ENCODE measurements at regions not wholly inside any gene's neighbourhood (a gene's known extent, or its start where the extent isn't known, plus 50 kb on each side); places are given as distances from the start of the nearest gene placed in this dataset.

DNA sequence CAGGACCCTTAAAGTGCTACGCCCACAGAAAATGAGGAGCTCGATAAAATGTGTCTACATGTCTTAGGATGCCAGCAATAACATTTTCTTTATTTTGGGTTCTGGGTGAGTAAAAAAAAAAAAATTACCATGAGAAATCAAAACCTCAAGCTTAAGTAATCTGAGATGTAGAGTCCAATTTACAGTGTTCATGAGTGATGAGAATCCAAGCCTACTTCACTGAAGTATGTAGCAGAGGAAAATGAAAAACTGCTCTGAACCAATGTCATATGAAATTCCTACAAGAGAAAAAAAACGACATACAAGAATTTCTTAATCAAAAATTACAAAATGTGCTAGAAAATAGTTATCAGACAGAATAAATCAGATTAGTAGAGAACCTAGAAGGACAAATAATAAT is 274.4 kb downstream of the HTR7 start:
- DNase-seq (ENCODE audit: extremely low read depth in 1 of 11, low read depth in 9 of 11, low spot score in 4 of 11): no peak

DNA sequence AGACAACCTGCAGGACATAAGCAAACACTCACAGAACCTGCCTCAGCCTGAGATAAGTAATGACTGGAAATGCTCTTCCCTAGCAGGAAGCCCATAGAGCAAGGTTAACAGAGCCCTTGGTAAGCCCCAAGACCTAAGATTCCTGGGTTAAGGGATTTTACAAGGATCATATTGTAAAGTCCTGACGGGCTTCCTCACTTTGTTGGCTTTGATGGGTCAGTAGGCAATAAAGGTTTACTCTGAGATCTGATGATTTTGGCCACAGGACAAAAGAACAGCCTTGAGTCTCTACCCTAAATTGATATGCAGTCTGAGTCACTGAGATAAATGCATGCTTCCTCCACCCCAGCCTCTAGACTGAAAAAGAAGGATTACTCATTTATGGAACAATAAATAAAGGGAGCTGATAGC is 270.8 kb downstream of the HTR7 start:
- no peak for DNase-seq (ENCODE audit: extremely low read depth in 1 of 11, low read depth in 9 of 11, low spot score in 4 of 11)

DNA sequence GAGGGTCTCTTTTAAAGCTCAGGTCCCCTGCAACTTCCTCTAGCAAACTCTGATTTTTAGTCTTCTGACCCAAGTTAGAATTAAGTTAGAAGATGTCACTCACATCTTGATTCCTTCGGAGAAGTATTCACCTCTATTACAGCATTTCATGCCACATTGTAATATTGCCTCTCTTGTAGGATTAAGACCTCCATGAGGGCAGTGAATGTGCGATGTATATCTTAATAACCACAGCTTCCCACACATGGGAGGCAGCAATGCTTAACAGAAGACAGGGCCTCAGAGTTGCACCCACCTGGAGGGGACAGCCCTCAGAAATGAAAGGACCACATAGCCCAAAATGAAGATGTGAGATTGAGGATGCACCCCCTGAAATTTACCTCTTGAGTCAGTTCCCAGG is 270.3 kb downstream of the HTR7 start:
- DNase-seq (ENCODE audit: extremely low read depth in 1 of 11, low read depth in 9 of 11, low spot score in 4 of 11): no peak

GRCh38 chr10:90588222-90588621 is 269.6 kb downstream of the HTR7 start:
- no peak for DNase-seq (ENCODE audit: extremely low read depth in 1 of 11, low read depth in 9 of 11, low spot score in 4 of 11)

DNA sequence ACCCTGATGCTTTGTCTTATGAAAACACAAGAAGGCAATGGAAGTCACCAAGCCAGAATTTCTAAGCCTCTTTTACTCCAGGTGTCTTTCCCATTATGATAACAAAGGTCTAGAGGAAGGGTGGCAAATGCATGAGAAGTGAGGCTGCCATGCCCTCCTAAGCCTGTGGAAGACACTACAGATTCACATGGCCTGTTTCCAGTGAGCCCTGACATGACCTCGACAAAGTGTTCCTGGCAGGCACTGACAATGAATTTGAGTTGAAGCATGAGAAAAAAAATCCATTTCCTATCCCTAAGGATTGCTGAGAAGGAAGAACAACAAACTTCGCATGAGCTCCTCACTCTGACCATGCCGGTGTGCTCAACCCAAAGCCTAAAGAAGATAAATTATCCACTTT is 268.0 kb downstream of the HTR7 start:
- DNase-seq (ENCODE audit: extremely low read depth in 1 of 11, low read depth in 9 of 11, low spot score in 4 of 11): no peak

DNA sequence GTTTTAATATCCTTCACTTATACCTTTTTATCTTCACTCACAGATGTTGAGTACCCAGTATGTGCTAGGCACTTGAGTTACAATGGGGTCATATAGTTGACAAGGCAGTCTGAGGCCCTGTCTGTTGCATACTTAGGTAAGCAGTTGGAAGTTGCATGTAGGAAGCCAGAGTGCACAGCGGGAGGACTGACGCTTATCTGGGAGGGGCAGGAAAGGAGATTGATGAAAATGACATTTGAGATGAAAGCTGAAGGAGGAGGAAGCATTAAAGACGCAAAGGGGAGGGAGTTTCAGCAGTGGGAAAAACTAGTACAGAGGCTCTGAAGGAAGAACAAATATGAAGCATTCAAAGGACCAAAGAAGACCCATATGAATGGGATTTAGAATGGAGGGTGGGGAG is 266.2 kb downstream of the HTR7 start:
- no peak for DNase-seq (ENCODE audit: extremely low read depth in 1 of 11, low read depth in 9 of 11, low spot score in 4 of 11)

DNA sequence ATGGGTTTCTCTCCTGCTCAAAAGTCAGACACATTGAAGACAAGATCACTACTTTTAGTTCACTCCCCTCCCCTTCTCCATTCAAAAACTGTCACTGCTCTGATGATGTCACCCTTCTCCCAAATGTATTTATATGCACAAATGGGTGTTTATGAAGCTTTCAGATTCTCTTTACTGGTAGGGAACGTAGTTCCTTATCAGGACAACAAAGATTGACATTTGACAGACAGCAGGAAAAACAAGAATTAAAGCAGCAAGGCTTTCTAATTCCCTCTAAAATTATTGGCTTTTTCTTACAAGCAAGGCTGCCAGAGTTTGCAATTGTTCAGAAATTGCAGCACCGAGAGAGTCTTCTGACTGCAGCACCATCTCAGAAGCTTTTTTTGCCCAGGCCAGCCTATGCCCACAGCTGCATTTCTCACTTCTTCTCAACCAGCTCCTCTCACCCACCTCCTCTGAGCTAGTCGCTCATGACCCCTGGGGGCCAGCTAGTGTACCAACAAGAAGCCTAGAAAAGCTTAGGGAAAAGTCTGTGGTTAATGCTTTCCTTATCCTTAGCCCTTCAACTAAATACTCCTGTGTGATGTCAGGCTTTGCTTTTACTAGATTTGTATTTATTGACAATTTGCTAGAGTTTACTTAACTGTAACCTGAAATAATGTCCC is 265.1 kb downstream of the HTR7 start:
- DNase-seq (ENCODE audit: extremely low read depth in 1 of 11, low read depth in 9 of 11, low spot score in 4 of 11): peak in 8 of 11 donors; percentile 22 to 46 (median 26)

DNA sequence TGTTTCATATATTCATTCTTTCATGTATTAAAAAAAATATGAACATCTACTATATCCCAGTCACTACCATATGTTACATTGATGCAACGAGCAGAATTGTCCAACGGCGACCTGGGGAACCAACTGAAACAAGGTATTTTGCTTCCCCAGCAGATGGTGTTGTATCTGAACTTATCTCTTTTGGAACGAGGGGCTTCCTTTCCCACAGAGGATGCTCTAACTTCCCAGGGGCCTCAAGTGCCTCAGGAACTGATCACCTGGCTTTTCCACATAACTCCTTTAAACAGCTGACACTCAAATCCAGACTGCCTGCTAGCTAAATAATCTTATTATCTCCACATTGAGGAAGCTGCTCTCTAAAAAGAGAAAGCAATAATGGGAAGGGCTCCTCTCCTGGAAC is 259.3 kb downstream of the HTR7 start:
- no peak for DNase-seq (ENCODE audit: extremely low read depth in 1 of 11, low read depth in 9 of 11, low spot score in 4 of 11)

DNA sequence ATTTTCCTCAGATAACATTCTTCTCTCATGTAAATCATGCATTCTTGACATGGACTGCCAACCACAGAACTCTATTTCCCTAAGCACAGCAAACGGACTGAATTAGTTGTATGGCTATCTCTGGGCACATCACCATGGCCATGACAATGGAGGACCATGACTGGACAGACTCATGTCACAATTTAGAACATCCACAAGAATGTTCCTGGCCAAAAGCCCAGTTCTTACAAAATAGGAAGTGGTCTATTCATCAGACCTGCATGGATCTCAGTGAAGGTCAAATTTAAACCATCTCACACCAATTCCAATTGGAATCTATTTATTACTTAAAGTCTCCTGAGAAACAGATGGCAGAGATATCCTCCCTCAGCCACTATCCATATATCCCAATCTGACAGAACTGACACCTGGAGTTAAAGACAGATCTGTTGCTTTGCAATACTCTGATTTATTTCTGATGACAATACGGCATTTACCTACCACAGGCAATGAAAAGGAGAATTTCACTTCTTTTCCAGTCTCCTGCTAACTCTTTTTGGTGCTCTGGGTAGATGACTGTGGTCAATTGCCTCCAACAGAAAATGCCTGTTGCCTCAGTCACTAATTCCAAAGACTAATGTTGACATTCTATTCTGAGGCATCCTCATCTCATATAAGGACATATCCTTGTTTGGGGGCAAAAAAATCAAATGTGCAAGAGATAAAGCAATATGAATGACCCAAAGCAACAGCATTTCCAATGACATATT is 254.8 kb downstream of the HTR7 start:
- DNase-seq (ENCODE audit: extremely low read depth in 1 of 11, low read depth in 9 of 11, low spot score in 4 of 11): no peak

DNA sequence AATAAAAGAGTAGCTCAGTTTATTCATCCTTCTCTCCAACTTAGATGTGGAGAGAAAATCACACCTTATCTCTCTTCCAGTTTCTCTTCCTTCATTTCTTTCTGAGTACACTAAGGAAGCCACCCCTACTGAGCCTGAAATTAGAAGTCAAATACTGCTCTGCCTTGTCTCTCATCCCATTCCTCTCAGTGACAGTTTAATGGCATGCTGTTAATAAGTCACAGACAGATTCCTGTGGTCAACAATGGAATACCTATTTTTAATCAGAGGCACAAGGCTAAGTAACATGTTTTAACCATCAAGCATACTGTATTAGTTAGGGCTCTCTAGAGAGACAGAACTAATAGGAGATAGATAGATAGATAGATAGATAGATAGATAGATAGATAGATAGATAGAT is 253.2 kb downstream of the HTR7 start:
- DNase-seq (ENCODE audit: extremely low read depth in 1 of 11, low read depth in 9 of 11, low spot score in 4 of 11): peak in 1 of 11 donors; percentile 24

DNA sequence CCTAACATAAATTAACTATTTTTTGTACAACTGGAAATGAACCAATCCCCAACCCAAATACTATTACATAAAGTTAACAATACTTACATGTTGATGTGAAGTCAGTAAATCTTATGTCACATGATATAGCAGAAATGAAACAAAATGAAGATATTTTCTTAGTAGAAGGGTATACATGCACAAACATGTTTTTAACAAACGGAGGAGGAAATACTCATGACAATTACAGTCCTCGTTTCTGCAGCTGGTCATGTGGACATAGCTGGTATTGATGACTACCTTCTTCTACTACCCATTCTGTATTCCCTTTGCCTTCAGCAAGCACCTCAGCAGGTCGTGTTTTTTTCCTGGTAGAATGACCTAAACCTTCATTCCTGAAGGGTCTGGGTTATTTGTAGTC is 252.3 kb downstream of the HTR7 start:
- no peak for DNase-seq (ENCODE audit: extremely low read depth in 1 of 11, low read depth in 9 of 11, low spot score in 4 of 11)

DNA sequence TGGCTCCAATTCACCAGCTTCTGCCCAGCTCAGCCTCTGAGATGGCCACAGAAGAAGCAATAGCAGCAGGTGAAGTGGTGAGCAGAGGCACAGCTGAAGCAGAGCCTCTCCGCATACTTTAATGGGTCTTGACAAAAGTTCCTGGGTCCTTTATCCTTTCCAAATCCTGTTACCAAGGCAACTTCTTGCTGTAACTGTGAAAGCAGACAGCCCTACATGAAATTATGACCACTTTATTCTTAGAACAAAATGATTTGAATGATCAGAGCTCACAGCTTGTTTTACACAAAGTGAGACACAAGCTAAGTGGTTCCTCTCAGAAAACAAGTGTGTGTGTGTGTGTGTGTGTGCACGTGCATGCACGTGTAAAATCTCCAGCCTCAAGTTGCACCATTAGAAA is 245.6 kb downstream of the HTR7 start:
- DNase-seq (ENCODE audit: extremely low read depth in 1 of 11, low read depth in 9 of 11, low spot score in 4 of 11): no peak

DNA sequence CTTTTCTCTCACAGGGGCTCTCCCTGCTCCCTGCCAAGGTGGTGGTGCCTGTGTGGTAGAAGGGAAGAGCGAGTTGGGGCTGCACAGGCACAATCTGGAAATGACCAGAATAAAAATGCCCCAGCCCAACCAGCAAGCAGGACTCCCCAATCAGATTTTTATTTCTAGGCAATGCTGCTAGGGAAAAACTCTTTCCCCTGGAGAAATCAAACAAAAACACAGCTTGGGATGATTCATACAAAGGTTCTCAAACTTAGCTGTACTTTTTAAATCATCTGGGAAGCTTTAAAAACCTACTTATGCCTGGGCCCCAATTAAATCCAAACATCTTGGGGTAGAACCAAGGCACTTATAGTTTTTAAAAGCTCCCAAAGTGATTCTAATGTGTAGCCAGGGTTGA is 243.2 kb downstream of the HTR7 start:
- DNase-seq (ENCODE audit: extremely low read depth in 1 of 11, low read depth in 9 of 11, low spot score in 4 of 11): no peak

DNA sequence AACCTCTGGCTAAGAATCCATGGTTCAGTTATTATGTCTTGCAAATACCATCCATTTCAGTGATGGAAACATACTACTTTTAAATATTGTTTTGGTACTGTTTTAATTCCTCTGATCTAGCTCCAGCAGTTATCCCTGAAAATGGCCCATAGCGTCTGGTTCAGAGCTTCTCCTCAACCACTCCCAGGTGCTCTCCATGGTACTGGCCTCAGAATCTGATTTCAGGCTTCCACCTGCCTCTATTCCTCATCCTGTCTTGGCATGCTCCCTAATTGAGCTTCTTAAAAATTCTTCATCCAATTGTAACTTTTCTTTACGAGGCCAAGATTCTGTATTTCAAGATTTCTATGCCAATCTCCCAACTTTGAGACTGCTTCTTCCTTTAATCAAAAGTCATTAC is 236.3 kb downstream of the HTR7 start:
- peak in 8 of 11 donors; percentile 3 to 25 (median 10) for DNase-seq (ENCODE audit: extremely low read depth in 1 of 11, low read depth in 9 of 11, low spot score in 4 of 11)

DNA sequence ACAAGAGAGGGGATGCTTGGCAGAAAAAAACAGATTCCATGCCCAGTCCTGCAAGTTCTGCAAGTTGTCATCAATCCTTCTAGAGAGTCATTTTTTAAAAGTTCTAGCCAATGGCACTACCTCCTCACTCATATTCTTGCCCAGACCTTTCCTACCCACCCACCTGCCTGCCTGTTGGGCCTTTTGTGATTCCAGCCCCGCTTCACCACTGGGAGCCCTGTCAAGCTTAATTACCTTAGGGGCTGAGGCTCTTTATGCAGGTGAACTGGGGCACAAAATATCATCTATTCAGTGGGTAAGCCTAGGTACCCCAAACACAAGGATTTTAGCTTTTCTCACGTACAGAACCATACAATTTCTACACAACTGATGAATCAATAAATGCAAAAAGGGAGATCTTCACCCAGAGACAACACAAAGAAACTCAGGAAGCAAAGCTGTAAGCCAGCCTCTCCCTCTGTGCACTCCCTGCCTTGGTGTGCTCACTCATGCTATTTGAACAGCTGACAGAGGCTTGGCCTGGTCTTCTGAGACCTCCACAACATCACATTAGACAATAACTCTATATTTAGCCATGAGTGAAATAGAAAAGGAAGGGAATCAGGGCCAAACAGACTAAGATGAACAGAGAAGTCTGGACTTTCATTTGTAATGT is 222.6 kb downstream of the HTR7 start:
- no peak for DNase-seq (ENCODE audit: extremely low read depth in 1 of 11, low read depth in 9 of 11, low spot score in 4 of 11)

- no peak for DNase-seq (ENCODE audit: extremely low read depth in 1 of 11, low read depth in 9 of 11, low spot score in 4 of 11)
These were observed 217.1 kb downstream of the HTR7 start for GRCh38 chr10:90640756-90641155.

GRCh38 chr10:90641731-90642130 is 216.1 kb downstream of the HTR7 start:
- DNase-seq (ENCODE audit: extremely low read depth in 1 of 11, low read depth in 9 of 11, low spot score in 4 of 11): no peak

DNA sequence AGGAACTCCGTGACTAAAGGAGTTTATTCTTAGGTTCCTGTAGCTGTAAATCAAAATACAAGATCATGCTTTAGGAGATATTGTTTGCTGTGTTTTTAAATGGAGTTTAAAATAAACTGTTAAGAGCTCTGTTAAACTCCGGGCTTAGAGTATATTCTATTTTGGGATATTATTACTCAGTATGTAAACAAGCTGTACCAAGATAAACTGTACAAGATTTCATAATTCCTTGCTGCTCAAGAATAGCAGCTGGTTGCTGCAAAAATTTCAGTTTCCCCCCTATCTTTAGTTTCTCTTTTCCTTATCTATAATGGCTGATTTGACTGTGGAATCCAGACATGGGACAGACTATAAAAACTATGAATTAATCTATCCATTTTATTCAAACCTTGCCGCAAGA is 215.7 kb downstream of the HTR7 start:
- DNase-seq (ENCODE audit: extremely low read depth in 1 of 11, low read depth in 9 of 11, low spot score in 4 of 11): no peak

GRCh38 chr10:90642650-90643049 is 215.2 kb downstream of the HTR7 start:
- no peak for DNase-seq (ENCODE audit: extremely low read depth in 1 of 11, low read depth in 9 of 11, low spot score in 4 of 11)

GRCh38 chr10:90644165-90644564 is 213.7 kb downstream of the HTR7 start:
- no peak for DNase-seq (ENCODE audit: extremely low read depth in 1 of 11, low read depth in 9 of 11, low spot score in 4 of 11)
